HG02678 (cell line): ENCODE measurements at regions not wholly inside any gene's neighbourhood (a gene's known extent, or its start where the extent isn't known, plus 50 kb on each side); places are given as distances from the start of the nearest gene placed in this dataset.
A peak's percentile ranks its signal among the peaks of the same experiment; 100 is the strongest.
"Not testable (repeated sequence)": the region's sequence is repeated elsewhere in the genome, so short reads cannot be mapped to it uniquely, and the experiment has no call there.

Experiments used
- ATAC-seq: cut with Tn5 transposase; IDR thresholded peaks from one replicate; pipeline ENCODE4 v1.9.1; 2021; ENCODE audit warnings: mild to moderate bottlenecking, moderate library complexity; ENCODE audit not compliant: unreplicated experiment

GRCh38 chr2:176997792-176998169 is 214.8 kb upstream of the HNRNPA3 start:
- peak; percentile 17 for ATAC-seq

- ATAC-seq = peak; percentile 61
These were observed 213.3 kb upstream of the HNRNPA3 start for GRCh38 chr2:176999301-176999700.

- no peak for ATAC-seq
These were observed 212.4 kb upstream of the HNRNPA3 start for GRCh38 chr2:177000061-177000714.

- no peak for ATAC-seq
These were observed 211.9 kb upstream of the HNRNPA3 start for GRCh38 chr2:177000715-177001072.

- ATAC-seq = no peak
These were observed 211.3 kb upstream of the HNRNPA3 start for GRCh38 chr2:177001334-177001733.

GRCh38 chr2:177002983-177003382 is 209.6 kb upstream of the HNRNPA3 start:
- ATAC-seq = no peak

- ATAC-seq = not testable (repeated sequence)
These were observed 204.9 kb upstream of the HNRNPA3 start for GRCh38 chr2:177007726-177008125.

GRCh38 chr2:177008662-177009061 is 203.9 kb upstream of the HNRNPA3 start:
- ATAC-seq = not testable (repeated sequence)

- no peak for ATAC-seq
These were observed 202.4 kb upstream of the HNRNPA3 start for GRCh38 chr2:177010146-177010545.

GRCh38 chr2:177010861-177011260 is 201.7 kb upstream of the HNRNPA3 start:
- no peak for ATAC-seq

- no peak for ATAC-seq
These were observed 197.6 kb upstream of the HNRNPA3 start for GRCh38 chr2:177014946-177015345.

- no peak for ATAC-seq
These were observed 197.2 kb upstream of the HNRNPA3 start for GRCh38 chr2:177015356-177015923.

- no peak for ATAC-seq
These were observed 192.0 kb upstream of the HNRNPA3 start for GRCh38 chr2:177020524-177021119.

- ATAC-seq = no peak
These were observed 190.8 kb upstream of the HNRNPA3 start for GRCh38 chr2:177021706-177022343.

GRCh38 chr2:177024765-177025164 is 187.8 kb upstream of the HNRNPA3 start:
- ATAC-seq = no peak

GRCh38 chr2:177026253-177026652 is 186.3 kb upstream of the HNRNPA3 start:
- no peak for ATAC-seq

- no peak for ATAC-seq
These were observed 185.6 kb upstream of the HNRNPA3 start for GRCh38 chr2:177026956-177027355.

GRCh38 chr2:177028296-177028695 is 184.3 kb upstream of the HNRNPA3 start:
- ATAC-seq = no peak

GRCh38 chr2:177029075-177029474 is 183.5 kb upstream of the HNRNPA3 start:
- ATAC-seq = no peak

GRCh38 chr2:177029501-177029900 is 183.1 kb upstream of the HNRNPA3 start:
- ATAC-seq = no peak

- no peak for ATAC-seq
These were observed 182.7 kb upstream of the HNRNPA3 start for GRCh38 chr2:177029901-177030300.

GRCh38 chr2:177030451-177031105 is 182.0 kb upstream of the HNRNPA3 start:
- ATAC-seq = no peak
